ENCODE measurements at regions not wholly inside any gene's neighbourhood (a gene's known extent, or its start where the extent isn't known, plus 50 kb on each side); places are given as distances from the start of the nearest gene placed in this dataset.
A peak's percentile ranks its signal among the peaks of the same experiment; 100 is the strongest.

- H3K27me3 Mint-ChIP-seq: peaks cover 36% of the 10 kb centered on the region
- POLR2A ChIA-PET: no interaction called here
Observed at GRCh38 chr10:4488904-4489303, 337.1 kb upstream of the AKR1E2 start.

GRCh38 chr10:4485636-4486035 is 340.4 kb upstream of the AKR1E2 start:
- H3K4me1 Mint-ChIP-seq: peaks cover 2% of the 10 kb centered on the region
- peaks cover 1% of the 10 kb centered on the region for H3K36me3 Mint-ChIP-seq
- no peak for DNase-seq
- no peak for ATAC-seq (ENCODE audit: low read depth)
- POLR2A ChIA-PET: no interaction called here
- no peak overlapping the region for H3K27ac Mint-ChIP-seq
- no peak overlapping the region for H3K4me3 Mint-ChIP-seq
- peaks cover 7% of the 10 kb centered on the region for H3K9me3 Mint-ChIP-seq
- H3K27me3 Mint-ChIP-seq: peaks cover 20% of the 10 kb centered on the region

More at GRCh38 chr10:4488904-4489303, 337.1 kb upstream of the AKR1E2 start:
- Mint-ChIP-seq H3K9me3 (peaks cover 3% of the 10 kb centered on the region), H3K4me3 (no peak overlapping the region), H3K27ac (no peak overlapping the region), H3K4me1 (no peaks in the 10 kb centered on the region), H3K36me3 (peaks cover 1% of the 10 kb centered on the region)
- DNase-seq (no peak), ATAC-seq (ENCODE audit: low read depth) (no peak)

GRCh38 chr10:4483811-4484210 is 342.2 kb upstream of the AKR1E2 start:
- peaks cover 4% of the 10 kb centered on the region for H3K36me3 Mint-ChIP-seq
- DNase-seq: no peak
- POLR2A ChIA-PET: no interaction called here
- H3K27me3 Mint-ChIP-seq: peaks cover 12% of the 10 kb centered on the region
- peaks cover 9% of the 10 kb centered on the region for H3K9me3 Mint-ChIP-seq
- no peak for ATAC-seq (ENCODE audit: low read depth)
- H3K27ac Mint-ChIP-seq: no peak overlapping the region
- H3K4me3 Mint-ChIP-seq: no peak overlapping the region
- H3K4me1 Mint-ChIP-seq: peaks cover 2% of the 10 kb centered on the region

DNA sequence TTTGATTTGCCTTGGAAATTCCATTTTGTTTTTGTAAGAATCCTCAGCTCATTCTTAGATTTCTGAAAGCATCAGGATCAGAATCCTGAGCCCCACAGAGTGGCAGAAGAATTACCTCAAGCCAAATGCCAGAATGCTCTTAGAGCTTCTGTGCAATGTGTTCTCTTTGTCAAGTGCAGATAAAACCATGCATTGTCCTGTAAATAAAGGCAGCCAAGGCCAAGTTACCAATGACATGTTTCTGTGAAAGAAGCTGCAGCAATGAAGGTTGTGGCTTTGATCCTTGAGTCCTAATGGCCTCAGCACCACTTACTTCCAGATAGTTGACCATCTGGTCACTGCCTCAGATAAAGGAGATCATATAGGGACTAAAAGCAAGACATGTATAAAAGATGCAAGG is 343.3 kb upstream of the AKR1E2 start:
- Mint-ChIP-seq H3K4me1 (peaks cover 3% of the 10 kb centered on the region), H3K27ac (no peak overlapping the region), H3K36me3 (peaks cover 4% of the 10 kb centered on the region), H3K4me3 (no peak overlapping the region), H3K9me3 (peaks cover 12% of the 10 kb centered on the region), H3K27me3 (peaks cover 10% of the 10 kb centered on the region)
- POLR2A ChIA-PET: no interaction called here
- DNase-seq (no peak), ATAC-seq (ENCODE audit: low read depth) (no peak)

DNA sequence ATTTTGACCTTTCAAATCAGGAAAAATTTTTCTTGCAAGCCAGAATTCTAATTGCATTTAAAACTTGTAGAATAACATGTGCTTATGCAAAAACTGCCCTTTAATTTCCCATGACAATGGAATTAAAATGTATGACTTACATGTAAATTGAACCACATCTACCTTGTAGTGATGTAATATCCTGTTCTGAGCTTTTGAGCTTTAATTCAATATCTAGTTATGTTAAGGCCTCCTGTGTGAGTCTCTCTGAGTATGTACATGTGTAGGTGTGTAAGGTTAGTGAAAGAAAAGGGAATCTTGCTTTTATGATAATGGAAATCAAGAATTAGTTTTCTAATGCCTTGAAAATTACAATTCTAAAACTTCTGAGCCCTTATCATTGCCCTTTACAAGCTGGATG is 344.8 kb upstream of the AKR1E2 start:
- DNase-seq (no peak), ATAC-seq (ENCODE audit: low read depth) (no peak)
- peaks cover 6% of the 10 kb centered on the region for H3K36me3 Mint-ChIP-seq
- no peak overlapping the region for H3K27ac Mint-ChIP-seq
- H3K4me1 Mint-ChIP-seq: peaks cover 7% of the 10 kb centered on the region
- POLR2A ChIA-PET: no interaction called here
- peaks cover 12% of the 10 kb centered on the region for H3K9me3 Mint-ChIP-seq
- H3K4me3 Mint-ChIP-seq: no peak overlapping the region
- peaks cover 8% of the 10 kb centered on the region for H3K27me3 Mint-ChIP-seq

GRCh38 chr10:4479342-4479741 is 346.7 kb upstream of the AKR1E2 start:
- Mint-ChIP-seq H3K4me1 (peaks cover 19% of the 10 kb centered on the region), H3K27ac (no peak overlapping the region), H3K27me3 (peaks cover 5% of the 10 kb centered on the region), H3K4me3 (no peak overlapping the region), H3K36me3 (peaks cover 6% of the 10 kb centered on the region), H3K9me3 (peaks cover 12% of the 10 kb centered on the region)
- POLR2A ChIA-PET: no interaction called here
- ATAC-seq (ENCODE audit: low read depth) (no peak), DNase-seq (no peak)

DNA sequence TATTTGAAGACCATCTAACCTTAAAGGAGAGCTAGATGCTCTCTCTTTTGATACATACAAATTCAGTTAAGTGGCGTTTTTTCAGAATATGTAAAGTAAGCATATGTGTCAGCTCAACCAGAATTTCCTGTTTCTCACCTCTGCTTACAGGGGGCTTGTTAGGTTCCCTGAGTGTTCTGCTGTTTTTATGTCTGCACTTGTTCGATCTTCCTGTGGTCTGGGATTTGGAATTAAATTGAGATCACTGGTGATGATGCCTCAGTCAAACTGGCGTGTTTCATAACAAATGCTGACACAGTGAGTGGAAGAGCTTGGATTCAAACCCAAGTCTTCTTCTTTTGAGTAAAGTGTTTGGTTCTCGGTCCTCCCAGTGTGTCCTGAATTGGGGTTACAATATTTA is 348.3 kb upstream of the AKR1E2 start:
- peaks cover 6% of the 10 kb centered on the region for H3K36me3 Mint-ChIP-seq
- H3K27ac Mint-ChIP-seq: no peak overlapping the region
- DNase-seq (no peak), ATAC-seq (ENCODE audit: low read depth) (no peak)
- peaks cover 12% of the 10 kb centered on the region for H3K9me3 Mint-ChIP-seq
- H3K27me3 Mint-ChIP-seq: peaks cover 11% of the 10 kb centered on the region
- H3K4me3 Mint-ChIP-seq: no peak overlapping the region
- H3K4me1 Mint-ChIP-seq: peaks cover 30% of the 10 kb centered on the region
- POLR2A ChIA-PET: no interaction called here

- Mint-ChIP-seq H3K27me3 (peaks cover 11% of the 10 kb centered on the region), H3K27ac (no peak overlapping the region), H3K9me3 (peaks cover 6% of the 10 kb centered on the region), H3K36me3 (peaks cover 4% of the 10 kb centered on the region), H3K4me1 (peaks cover 28% of the 10 kb centered on the region), H3K4me3 (no peak overlapping the region)
- ATAC-seq (ENCODE audit: low read depth) (no peak), DNase-seq (no peak)
- POLR2A ChIA-PET: no interaction called here
Observed at GRCh38 chr10:4475827-4476490, 350.0 kb upstream of the AKR1E2 start.

- peaks cover 28% of the 10 kb centered on the region for H3K4me1 Mint-ChIP-seq
- ATAC-seq (ENCODE audit: low read depth) (peak; percentile 65), DNase-seq (peak; percentile 39)
- peaks cover 4% of the 10 kb centered on the region for H3K36me3 Mint-ChIP-seq
- peak overlapping the region; percentile 52 for H3K27ac Mint-ChIP-seq
- peaks cover 6% of the 10 kb centered on the region for H3K9me3 Mint-ChIP-seq
- peaks cover 15% of the 10 kb centered on the region for H3K27me3 Mint-ChIP-seq
- peak overlapping the region; percentile 55 for H3K4me3 Mint-ChIP-seq
- POLR2A ChIA-PET: no interaction called here
Observed at GRCh38 chr10:4474829-4475228, 351.2 kb upstream of the AKR1E2 start.

DNA sequence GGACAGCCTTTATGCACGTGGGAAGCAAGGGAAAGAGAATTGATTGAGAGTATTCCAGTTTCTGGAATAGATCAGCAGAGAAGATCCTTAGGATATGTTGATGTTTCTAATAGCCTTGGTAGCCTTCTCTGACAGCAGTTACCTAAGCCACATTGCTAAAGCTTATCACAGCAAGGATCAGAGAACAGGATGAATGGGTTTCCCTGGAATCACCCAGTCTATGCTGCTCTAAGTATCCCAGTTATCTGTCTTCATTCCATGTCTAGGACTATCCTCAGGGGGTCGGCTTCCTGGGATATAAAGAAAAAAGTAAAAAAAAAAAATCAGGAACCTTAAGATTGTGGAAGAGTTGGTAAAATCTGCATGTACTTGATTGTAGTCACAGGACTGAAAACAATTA is 352.0 kb upstream of the AKR1E2 start:
- POLR2A ChIA-PET: no interaction called here
- DNase-seq: no peak
- peaks cover 28% of the 10 kb centered on the region for H3K4me1 Mint-ChIP-seq
- H3K36me3 Mint-ChIP-seq: peaks cover 1% of the 10 kb centered on the region
- peaks cover 3% of the 10 kb centered on the region for H3K9me3 Mint-ChIP-seq
- peaks cover 19% of the 10 kb centered on the region for H3K27me3 Mint-ChIP-seq
- no peak overlapping the region for H3K27ac Mint-ChIP-seq
- no peak overlapping the region for H3K4me3 Mint-ChIP-seq
- no peak for ATAC-seq (ENCODE audit: low read depth)

DNA sequence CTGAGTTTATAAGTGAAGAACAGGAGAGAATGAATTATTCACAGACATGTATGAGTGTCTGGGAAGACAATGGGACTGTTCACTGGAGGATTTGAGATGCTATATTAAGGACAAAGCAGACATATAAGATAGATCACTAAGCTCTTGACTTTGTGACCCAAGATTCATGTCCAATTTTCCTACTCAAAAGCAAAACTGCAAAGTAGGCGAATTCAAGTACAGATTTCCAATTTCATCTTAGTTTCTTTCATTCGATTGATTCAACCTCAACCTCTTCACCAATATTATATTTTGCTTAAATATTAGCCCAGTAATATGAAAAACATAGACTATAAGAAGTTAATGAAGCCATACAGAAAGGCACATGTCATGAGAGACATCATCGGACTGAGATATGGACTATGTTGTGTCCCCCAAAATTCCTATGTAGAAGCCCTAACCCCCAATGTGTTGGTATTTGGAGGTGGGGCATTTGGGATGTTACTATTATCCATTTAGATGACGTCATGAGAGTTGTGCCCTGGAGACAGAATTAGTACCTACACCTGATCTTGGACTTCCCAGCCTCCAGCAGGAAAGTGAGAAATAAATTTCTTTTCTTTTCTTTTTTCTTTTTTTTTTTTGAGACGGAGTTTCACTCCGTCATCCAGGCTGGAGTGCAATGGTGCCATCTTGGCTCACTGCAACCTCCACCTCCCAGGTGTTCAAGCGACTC is 353.7 kb upstream of the AKR1E2 start:
- no peak for ATAC-seq (ENCODE audit: low read depth)
- DNase-seq: no peak

GRCh38 chr10:4470231-4470835 is 355.7 kb upstream of the AKR1E2 start:
- Mint-ChIP-seq H3K27ac (no peak overlapping the region), H3K9me3 (no peaks in the 10 kb centered on the region), H3K36me3 (no peaks in the 10 kb centered on the region), H3K4me3 (no peak overlapping the region), H3K27me3 (peaks cover 37% of the 10 kb centered on the region), H3K4me1 (peaks cover 19% of the 10 kb centered on the region)
- DNase-seq (no peak), ATAC-seq (ENCODE audit: low read depth) (no peak)
- POLR2A ChIA-PET: no interaction called here

More for the DNA sequence above, 353.7 kb upstream of the AKR1E2 start:
- POLR2A ChIA-PET: no interaction called here
- no peak overlapping the region for H3K4me3 Mint-ChIP-seq
- H3K36me3 Mint-ChIP-seq: peaks cover 1% of the 10 kb centered on the region
- H3K27me3 Mint-ChIP-seq: peaks cover 23% of the 10 kb centered on the region
- H3K27ac Mint-ChIP-seq: no peak overlapping the region
- H3K4me1 Mint-ChIP-seq: peaks cover 24% of the 10 kb centered on the region
- no peaks in the 10 kb centered on the region for H3K9me3 Mint-ChIP-seq

DNA sequence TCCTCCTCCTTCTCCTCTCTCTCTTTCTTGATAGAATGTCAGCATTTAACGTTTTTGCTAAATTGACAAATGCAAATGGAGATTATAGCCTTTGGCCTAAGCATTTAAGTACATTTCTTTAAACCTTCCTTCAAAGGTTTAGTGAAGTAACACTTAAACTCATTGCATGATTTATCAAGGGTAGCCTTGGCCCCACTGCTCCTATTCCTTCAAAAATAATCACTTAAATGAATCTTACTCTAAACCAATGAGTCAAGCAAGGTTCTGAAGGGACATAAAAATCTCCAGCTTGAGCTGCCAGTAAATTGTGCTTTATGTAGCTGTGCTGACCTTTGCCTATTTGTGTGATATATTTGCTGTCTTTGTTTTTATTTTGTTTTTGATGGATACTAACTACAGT is 358.5 kb upstream of the AKR1E2 start:
- ATAC-seq (ENCODE audit: low read depth): no peak
- no peaks in the 10 kb centered on the region for H3K4me1 Mint-ChIP-seq
- no peak for DNase-seq
- H3K27me3 Mint-ChIP-seq: peaks cover 46% of the 10 kb centered on the region
- POLR2A ChIA-PET: no interaction called here
- no peak overlapping the region for H3K27ac Mint-ChIP-seq
- H3K36me3 Mint-ChIP-seq: no peaks in the 10 kb centered on the region
- no peaks in the 10 kb centered on the region for H3K9me3 Mint-ChIP-seq
- no peak overlapping the region for H3K4me3 Mint-ChIP-seq

DNA sequence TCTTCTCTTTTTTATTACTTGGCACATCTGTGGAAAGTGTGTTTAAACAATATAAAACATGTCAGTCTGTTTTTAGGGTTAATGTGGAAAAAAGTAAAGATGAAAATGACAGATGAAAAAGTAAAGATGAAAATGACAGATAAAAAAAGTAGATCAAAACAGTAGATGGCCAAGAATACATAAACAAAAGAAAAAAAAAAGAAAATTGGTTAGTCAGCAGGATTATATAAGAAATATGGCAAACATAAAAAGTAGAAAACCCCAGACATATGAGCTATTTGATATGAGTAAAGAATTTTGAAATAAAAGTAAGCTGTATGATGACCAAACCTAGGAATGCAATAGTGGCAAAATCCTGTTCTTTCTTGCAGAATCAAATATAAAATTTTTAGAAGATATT is 365.7 kb upstream of the AKR1E2 start:
- peaks cover 34% of the 10 kb centered on the region for H3K27me3 Mint-ChIP-seq
- no peak for DNase-seq
- peaks cover 1% of the 10 kb centered on the region for H3K4me1 Mint-ChIP-seq
- no peak overlapping the region for H3K27ac Mint-ChIP-seq
- no peak for ATAC-seq (ENCODE audit: low read depth)
- no peaks in the 10 kb centered on the region for H3K36me3 Mint-ChIP-seq
- peaks cover 1% of the 10 kb centered on the region for H3K9me3 Mint-ChIP-seq
- H3K4me3 Mint-ChIP-seq: no peak overlapping the region
- POLR2A ChIA-PET: no interaction called here
